DND-41 (cell line): ENCODE measurements at regions not wholly inside any gene's neighbourhood (a gene's known extent, or its start where the extent isn't known, plus 50 kb on each side); places are given as distances from the start of the nearest gene placed in this dataset.

Experiments used
- ATAC-seq: fragments of 200-7000 bp; cut with Tn5 transposase; 3 replicates; pipeline ENCODE4 v1.9.1; 2021; ENCODE audit warnings: low read depth; ENCODE audit not compliant: insufficient read depth
- DNase-seq: peaks from one replicate; pipeline ENCODE4 v3.0.0-alpha.2; 2020
- H2AFZ ChIP-seq: 2 replicates; pipeline ENCODE4 v1.6.0; 2012; ENCODE audit warnings: low read depth, low read length
- H3K27ac ChIP-seq: 2 replicates; pipeline ENCODE4 v1.5.1; 2012; ENCODE audit warnings: low read length, inconsistent platforms
- H3K27me3 ChIP-seq: fragments of 200-600 bp; sonication (generic); 2 replicates; pipeline ENCODE4 v1.6.0; 2012; ENCODE audit warnings: low read length, mild to moderate bottlenecking, inconsistent platforms; ENCODE audit not compliant: insufficient read depth, poor library complexity
- H3K36me3 ChIP-seq: 2 replicates; pipeline ENCODE4 v1.5.1; 2012; ENCODE audit warnings: low read length, inconsistent platforms; ENCODE audit not compliant: insufficient read depth
- H3K4me1 ChIP-seq: 2 replicates; pipeline ENCODE4 v1.5.1; 2012; ENCODE audit warnings: mild to moderate bottlenecking, low read length; ENCODE audit not compliant: insufficient read depth
- H3K4me2 ChIP-seq: 2 replicates; pipeline ENCODE4 v1.6.0; 2012; ENCODE audit warnings: mild to moderate bottlenecking, moderate library complexity, low read length, inconsistent platforms; ENCODE audit not compliant: insufficient read depth
- H3K4me3 ChIP-seq, 2 experiments: fragments of 200-600 bp in 1 of 2; shearing (Covaris generic) in 1 of 2; 2 replicates each; pipeline ENCODE4 v1.5.1; 2012 to 2016; ENCODE audit warnings: inconsistent platforms in 2 of 2, low read length in 2 of 2, mild to moderate bottlenecking in 2 of 2, low read depth in 1 of 2, moderate library complexity in 1 of 2
- H3K79me2 ChIP-seq: 2 replicates; pipeline ENCODE4 v1.6.0; 2012; ENCODE audit warnings: low read length, inconsistent platforms; ENCODE audit not compliant: insufficient read depth
- H3K9ac ChIP-seq: 2 replicates; pipeline ENCODE4 v1.6.0; 2012; ENCODE audit warnings: low read depth, mild to moderate bottlenecking, inconsistent platforms, low read length, moderate library complexity
- H3K9me3 ChIP-seq: 2 replicates; pipeline ENCODE4 v1.5.1; 2012; ENCODE audit warnings: low read length, moderate library complexity, mild to moderate bottlenecking, inconsistent platforms; ENCODE audit not compliant: insufficient read depth, severe bottlenecking
- H4K20me1 ChIP-seq: 2 replicates; pipeline ENCODE4 v1.6.0; 2012; ENCODE audit warnings: low read length; ENCODE audit not compliant: insufficient read depth
- CTCF ChIP-seq: IDR thresholded peaks from 2 replicates; pipeline ENCODE4 v1.5.1; 2012; ENCODE audit warnings: borderline replicate concordance, low read length, moderate library complexity, mild to moderate bottlenecking; ENCODE audit not compliant: poor library complexity, severe bottlenecking; ENCODE audit errors: extremely low read depth
- EZH2 ChIP-seq: IDR thresholded peaks from 3 replicates; pipeline ENCODE4 v1.6.1; 2012; ENCODE audit warnings: borderline replicate concordance, low read depth, mild to moderate bottlenecking, moderate library complexity, low read length, inconsistent platforms; ENCODE audit not compliant: severe bottlenecking

DNA sequence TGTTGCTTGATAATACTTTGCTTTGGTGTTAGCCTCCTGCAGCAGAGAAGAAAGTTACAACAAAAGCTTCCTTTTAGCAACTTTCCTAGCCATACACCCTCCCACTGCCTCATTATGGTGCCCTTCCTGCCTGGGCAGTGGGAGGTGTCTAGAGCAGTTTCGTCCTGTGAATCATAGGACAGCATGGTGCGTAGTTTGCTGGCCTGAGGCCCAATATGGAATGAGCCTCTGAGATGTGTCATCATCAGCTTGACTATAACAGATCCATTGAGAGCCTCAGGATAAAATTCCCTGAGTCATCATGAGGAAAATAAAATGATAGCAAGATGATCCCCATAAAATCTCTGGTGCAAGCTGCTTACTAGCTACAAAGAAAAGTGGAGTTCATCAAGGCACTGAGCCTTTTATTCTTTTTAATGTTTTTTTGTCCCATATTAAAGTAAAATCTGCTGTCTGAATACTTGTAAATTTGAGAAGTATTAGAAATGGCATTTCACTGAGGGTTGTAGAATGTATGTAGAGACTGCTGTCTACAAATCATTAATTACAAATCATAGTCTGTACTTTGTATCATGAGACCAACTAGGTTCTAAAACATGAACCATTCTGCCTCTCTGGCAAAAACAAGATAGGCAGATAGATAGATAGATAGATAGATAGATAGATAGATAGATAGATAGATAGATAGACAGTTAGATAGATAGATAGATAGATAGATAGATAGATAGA, 303.0 kb upstream of the PDE4D start:
- Histone ChIP-seq H3K4me3 (no peak overlapping the region), H3K79me2 (no peaks in the 10 kb centered on the region), H3K4me1 (no peaks in the 10 kb centered on the region), H3K27ac (no peak overlapping the region), H2AFZ (no peak overlapping the region), H3K36me3 (no peaks in the 10 kb centered on the region), H3K4me2 (no peak overlapping the region), H3K9me3 (no peaks in the 10 kb centered on the region), H3K9ac (no peak overlapping the region), H4K20me1 (no peaks in the 10 kb centered on the region), H3K27me3 (no peaks in the 10 kb centered on the region)
- ATAC-seq = no peak
- TF ChIP-seq CTCF (no peak), EZH2 (no peak)
- DNase-seq = no peak

DNA sequence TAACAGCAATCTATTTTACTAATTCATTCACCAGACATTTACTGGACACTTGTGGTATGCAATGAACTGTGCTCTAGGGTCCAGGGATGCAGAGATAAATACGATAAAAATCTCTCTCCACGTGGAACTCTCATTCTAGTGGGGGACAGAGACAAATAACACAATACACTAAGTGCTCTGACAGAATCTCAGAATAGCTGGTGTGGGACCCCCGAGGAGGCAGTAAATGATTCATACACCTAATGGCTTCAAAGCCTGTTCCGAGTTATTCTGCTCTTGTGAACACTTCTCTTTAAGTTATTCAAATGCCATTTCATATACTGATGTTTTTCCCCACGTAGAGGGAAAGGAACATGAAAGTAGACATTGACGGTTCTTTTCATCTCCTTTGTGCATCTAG, 302.0 kb upstream of the PDE4D start:
- Histone ChIP-seq H3K4me3 (no peak overlapping the region), H3K9me3 (no peaks in the 10 kb centered on the region), H3K27ac (no peak overlapping the region), H3K36me3 (no peaks in the 10 kb centered on the region), H3K9ac (no peak overlapping the region), H3K79me2 (no peaks in the 10 kb centered on the region), H3K4me2 (no peak overlapping the region), H3K4me1 (no peaks in the 10 kb centered on the region), H2AFZ (no peak overlapping the region), H4K20me1 (no peaks in the 10 kb centered on the region), H3K27me3 (no peaks in the 10 kb centered on the region)
- ATAC-seq (no peak), DNase-seq (no peak)
- TF ChIP-seq EZH2 (no peak), CTCF (no peak)

GRCh38 chr5:60195083-60195482, 301.6 kb upstream of the PDE4D start:
- DNase-seq = no peak
- no peaks in the 10 kb centered on the region for H3K36me3 ChIP-seq
- H3K4me3 ChIP-seq = no peak overlapping the region
- no peaks in the 10 kb centered on the region for H3K9me3 ChIP-seq
- H3K9ac ChIP-seq = no peak overlapping the region
- no peaks in the 10 kb centered on the region for H4K20me1 ChIP-seq
- no peaks in the 10 kb centered on the region for H3K79me2 ChIP-seq
- no peak for TF ChIP-seq EZH2
- no peaks in the 10 kb centered on the region for H3K4me1 ChIP-seq
- no peaks in the 10 kb centered on the region for H3K27me3 ChIP-seq
- ATAC-seq = no peak
- no peak overlapping the region for H2AFZ ChIP-seq
- no peak overlapping the region for H3K4me2 ChIP-seq
- no peak overlapping the region for H3K27ac ChIP-seq

- no peak for DNase-seq
- H2AFZ ChIP-seq = no peak overlapping the region
- no peaks in the 10 kb centered on the region for H3K9me3 ChIP-seq
- no peaks in the 10 kb centered on the region for H3K79me2 ChIP-seq
- no peaks in the 10 kb centered on the region for H3K4me1 ChIP-seq
- no peak overlapping the region for H3K27ac ChIP-seq
- H3K36me3 ChIP-seq = no peaks in the 10 kb centered on the region
- H3K4me2 ChIP-seq = no peak overlapping the region
- no peak overlapping the region for H3K4me3 ChIP-seq
- no peaks in the 10 kb centered on the region for H3K27me3 ChIP-seq
- TF ChIP-seq EZH2 (no peak), CTCF (no peak)
- no peaks in the 10 kb centered on the region for H4K20me1 ChIP-seq
- H3K9ac ChIP-seq = no peak overlapping the region
- no peak for ATAC-seq
Observed at GRCh38 chr5:60185231-60186099, 291.9 kb upstream of the PDE4D start.
